Lower leg skin (tissue), 3 donors: ENCODE measurements at regions not wholly inside any gene's neighbourhood (a gene's known extent, or its start where the extent isn't known, plus 50 kb on each side); places are given as distances from the start of the nearest gene placed in this dataset.

Experiments
- POLR2A ChIP-seq, 2 donors: fragments of 450-650 bp; IDR thresholded peaks; one replicate each; pipeline ENCODE4 v1.6.1; 2016 to 2017; ENCODE audit warnings: antibody characterized with exemption in 2 of 2, mild to moderate bottlenecking in 1 of 2, moderate library complexity in 1 of 2
- TF ChIP-seq, protein P1 (sequence below), 3 donors: fragments of 450-650 bp; IDR thresholded peaks; one replicate each; pipeline ENCODE4 v1.5.1; 2016; ENCODE audit warnings: antibody characterized with exemption in 3 of 3, mild to moderate bottlenecking in 3 of 3, moderate library complexity in 2 of 3

DNA sequence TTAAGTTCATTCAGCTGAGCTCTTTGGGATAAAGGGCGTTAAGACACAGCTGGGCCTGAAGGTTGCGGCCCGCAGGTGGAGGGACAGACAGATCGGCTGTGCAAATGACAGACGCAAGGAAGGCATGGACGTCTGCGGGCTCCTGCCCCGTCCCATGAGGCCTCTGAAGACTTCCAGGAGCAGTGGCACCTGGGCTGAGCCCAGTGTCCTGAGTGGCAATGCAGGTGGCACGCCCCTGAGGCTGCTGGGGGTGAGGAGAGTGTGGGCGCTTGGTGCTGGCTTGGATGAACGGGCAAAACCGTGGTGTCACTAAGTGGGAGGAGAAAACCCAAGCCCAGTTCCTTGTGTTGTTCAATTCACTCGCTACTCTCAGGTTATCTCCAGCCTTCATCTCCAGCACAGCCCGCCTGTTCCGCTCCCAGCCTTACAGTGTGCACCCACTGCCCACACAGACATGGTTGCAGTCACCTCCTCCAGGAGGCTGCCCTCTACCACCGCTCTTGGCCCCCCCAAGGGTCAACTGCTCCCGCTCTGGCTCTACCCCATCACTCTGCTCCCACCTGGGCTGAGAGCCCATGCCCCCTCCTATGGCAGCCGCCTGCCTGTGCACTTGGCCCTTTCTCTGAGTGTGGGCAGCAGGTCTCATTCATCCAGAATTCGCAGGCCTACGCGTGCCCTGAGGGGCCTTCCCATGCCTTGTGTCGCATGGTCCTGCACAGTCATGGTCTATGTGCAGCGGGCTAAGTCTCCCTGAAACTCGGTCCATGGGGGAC is 50.3 kb downstream of the PTGR3 start:
- no peak for TF ChIP-seq POLR2A (IDR thresholded peaks at IDR 0.05)
- TF ChIP-seq, protein P1, sequence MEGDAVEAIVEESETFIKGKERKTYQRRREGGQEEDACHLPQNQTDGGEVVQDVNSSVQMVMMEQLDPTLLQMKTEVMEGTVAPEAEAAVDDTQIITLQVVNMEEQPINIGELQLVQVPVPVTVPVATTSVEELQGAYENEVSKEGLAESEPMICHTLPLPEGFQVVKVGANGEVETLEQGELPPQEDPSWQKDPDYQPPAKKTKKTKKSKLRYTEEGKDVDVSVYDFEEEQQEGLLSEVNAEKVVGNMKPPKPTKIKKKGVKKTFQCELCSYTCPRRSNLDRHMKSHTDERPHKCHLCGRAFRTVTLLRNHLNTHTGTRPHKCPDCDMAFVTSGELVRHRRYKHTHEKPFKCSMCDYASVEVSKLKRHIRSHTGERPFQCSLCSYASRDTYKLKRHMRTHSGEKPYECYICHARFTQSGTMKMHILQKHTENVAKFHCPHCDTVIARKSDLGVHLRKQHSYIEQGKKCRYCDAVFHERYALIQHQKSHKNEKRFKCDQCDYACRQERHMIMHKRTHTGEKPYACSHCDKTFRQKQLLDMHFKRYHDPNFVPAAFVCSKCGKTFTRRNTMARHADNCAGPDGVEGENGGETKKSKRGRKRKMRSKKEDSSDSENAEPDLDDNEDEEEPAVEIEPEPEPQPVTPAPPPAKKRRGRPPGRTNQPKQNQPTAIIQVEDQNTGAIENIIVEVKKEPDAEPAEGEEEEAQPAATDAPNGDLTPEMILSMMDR (IDR thresholded peaks at IDR 0.05), result no peak
